HG02938 (cell line): ENCODE measurements at regions not wholly inside any gene's neighbourhood (a gene's known extent, or its start where the extent isn't known, plus 50 kb on each side); places are given as distances from the start of the nearest gene placed in this dataset.

Experiments
- ATAC-seq: cut with Tn5 transposase; IDR thresholded peaks from one replicate; pipeline ENCODE4 v1.9.1; 2021; ENCODE audit warnings: mild to moderate bottlenecking, moderate library complexity; ENCODE audit not compliant: unreplicated experiment

- no peak for ATAC-seq
These were observed 57.9 kb upstream of the EXOC6 start for GRCh38 chr10:92790440-92790839.

- no peak for ATAC-seq
These were observed 55.7 kb upstream of the EXOC6 start for GRCh38 chr10:92792661-92793060.
